ENCODE measurements at regions not wholly inside any gene's neighbourhood (a gene's known extent, or its start where the extent isn't known, plus 50 kb on each side); places are given as distances from the start of the nearest gene placed in this dataset.

DNA sequence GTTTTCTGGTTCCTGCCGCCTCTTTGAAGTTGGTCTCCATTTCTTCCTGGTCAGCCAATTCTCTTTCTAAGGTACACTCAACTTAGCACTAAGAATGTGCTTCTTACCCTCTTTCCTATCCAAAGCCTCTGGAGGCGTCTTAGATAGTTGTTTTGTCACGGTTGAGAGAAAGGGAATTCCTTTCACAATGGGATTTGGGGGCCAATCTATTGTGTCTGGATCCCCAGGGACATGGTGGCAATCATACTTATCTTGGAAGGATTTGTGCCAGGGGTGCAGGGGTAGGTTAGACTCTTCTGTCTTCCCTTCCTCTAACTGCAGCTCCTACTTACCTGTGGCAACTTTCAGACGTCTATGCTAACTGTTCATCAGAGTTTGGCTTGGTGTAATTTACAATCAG lies 287.1 kb downstream of the SOX2 start:
- in situ Hi-C loops (cut with HindIII; ENCODE audit: low pct_unique_long_range_greater_than_20kb, low sequenced_read_pairs), result no loop called here
- CTCF ChIA-PET, result no interaction called here
- no peak for ATAC-seq
- no peak overlapping the region for H3K27ac ChIP-seq (ENCODE audit: low read length)
- TF ChIP-seq TCF7L2 (IDR thresholded peaks at IDR 0.05; ENCODE audit: low read depth, low read length) (no peak), POLR2AphosphoS5 (IDR thresholded peaks at IDR 0.05; ENCODE audit: low read depth, low read length) (no peak), SIN3A (IDR thresholded peaks at IDR 0.05; ENCODE audit: borderline replicate concordance, insufficient read depth, low read depth, low read length) (no peak)
- TF ChIP-seq, protein P1, sequence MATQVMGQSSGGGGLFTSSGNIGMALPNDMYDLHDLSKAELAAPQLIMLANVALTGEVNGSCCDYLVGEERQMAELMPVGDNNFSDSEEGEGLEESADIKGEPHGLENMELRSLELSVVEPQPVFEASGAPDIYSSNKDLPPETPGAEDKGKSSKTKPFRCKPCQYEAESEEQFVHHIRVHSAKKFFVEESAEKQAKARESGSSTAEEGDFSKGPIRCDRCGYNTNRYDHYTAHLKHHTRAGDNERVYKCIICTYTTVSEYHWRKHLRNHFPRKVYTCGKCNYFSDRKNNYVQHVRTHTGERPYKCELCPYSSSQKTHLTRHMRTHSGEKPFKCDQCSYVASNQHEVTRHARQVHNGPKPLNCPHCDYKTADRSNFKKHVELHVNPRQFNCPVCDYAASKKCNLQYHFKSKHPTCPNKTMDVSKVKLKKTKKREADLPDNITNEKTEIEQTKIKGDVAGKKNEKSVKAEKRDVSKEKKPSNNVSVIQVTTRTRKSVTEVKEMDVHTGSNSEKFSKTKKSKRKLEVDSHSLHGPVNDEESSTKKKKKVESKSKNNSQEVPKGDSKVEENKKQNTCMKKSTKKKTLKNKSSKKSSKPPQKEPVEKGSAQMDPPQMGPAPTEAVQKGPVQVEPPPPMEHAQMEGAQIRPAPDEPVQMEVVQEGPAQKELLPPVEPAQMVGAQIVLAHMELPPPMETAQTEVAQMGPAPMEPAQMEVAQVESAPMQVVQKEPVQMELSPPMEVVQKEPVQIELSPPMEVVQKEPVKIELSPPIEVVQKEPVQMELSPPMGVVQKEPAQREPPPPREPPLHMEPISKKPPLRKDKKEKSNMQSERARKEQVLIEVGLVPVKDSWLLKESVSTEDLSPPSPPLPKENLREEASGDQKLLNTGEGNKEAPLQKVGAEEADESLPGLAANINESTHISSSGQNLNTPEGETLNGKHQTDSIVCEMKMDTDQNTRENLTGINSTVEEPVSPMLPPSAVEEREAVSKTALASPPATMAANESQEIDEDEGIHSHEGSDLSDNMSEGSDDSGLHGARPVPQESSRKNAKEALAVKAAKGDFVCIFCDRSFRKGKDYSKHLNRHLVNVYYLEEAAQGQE (IDR thresholded peaks at IDR 0.05; ENCODE audit: insufficient read depth in 1 of 2, low read depth in 2 of 2, low read length in 1 of 2), result no peak
- TF ChIP-seq, protein P2, sequence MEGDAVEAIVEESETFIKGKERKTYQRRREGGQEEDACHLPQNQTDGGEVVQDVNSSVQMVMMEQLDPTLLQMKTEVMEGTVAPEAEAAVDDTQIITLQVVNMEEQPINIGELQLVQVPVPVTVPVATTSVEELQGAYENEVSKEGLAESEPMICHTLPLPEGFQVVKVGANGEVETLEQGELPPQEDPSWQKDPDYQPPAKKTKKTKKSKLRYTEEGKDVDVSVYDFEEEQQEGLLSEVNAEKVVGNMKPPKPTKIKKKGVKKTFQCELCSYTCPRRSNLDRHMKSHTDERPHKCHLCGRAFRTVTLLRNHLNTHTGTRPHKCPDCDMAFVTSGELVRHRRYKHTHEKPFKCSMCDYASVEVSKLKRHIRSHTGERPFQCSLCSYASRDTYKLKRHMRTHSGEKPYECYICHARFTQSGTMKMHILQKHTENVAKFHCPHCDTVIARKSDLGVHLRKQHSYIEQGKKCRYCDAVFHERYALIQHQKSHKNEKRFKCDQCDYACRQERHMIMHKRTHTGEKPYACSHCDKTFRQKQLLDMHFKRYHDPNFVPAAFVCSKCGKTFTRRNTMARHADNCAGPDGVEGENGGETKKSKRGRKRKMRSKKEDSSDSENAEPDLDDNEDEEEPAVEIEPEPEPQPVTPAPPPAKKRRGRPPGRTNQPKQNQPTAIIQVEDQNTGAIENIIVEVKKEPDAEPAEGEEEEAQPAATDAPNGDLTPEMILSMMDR (IDR thresholded peaks at IDR 0.05), result no peak
- no peaks in the 10 kb centered on the region for H3K4me1 ChIP-seq (ENCODE audit: control insufficient read depth, insufficient read depth, low read length)
- H3K9me3 ChIP-seq (ENCODE audit: control insufficient read depth, insufficient read depth, low read depth, low read length), result no peaks in the 10 kb centered on the region
- intact Hi-C loops (cut with micrococcal nuclease; ENCODE audit: unreplicated experiment), result no loop called here
- H3K36me3 ChIP-seq (ENCODE audit: control insufficient read depth, insufficient read depth, low read length), result no peaks in the 10 kb centered on the region
- DNase-seq (ENCODE audit: low read depth, low spot score), result no peak
- BruUV-seq (replicated peaks), result no TSS peak
- H3K4me3 ChIP-seq (ENCODE audit: low read depth in 2 of 2, low read length in 2 of 2), result no peak overlapping the region
- H3K27me3 ChIP-seq (ENCODE audit: control insufficient read depth, insufficient read depth, low read length), result no peaks in the 10 kb centered on the region
- POLR2A ChIA-PET, result no interaction called here

DNA sequence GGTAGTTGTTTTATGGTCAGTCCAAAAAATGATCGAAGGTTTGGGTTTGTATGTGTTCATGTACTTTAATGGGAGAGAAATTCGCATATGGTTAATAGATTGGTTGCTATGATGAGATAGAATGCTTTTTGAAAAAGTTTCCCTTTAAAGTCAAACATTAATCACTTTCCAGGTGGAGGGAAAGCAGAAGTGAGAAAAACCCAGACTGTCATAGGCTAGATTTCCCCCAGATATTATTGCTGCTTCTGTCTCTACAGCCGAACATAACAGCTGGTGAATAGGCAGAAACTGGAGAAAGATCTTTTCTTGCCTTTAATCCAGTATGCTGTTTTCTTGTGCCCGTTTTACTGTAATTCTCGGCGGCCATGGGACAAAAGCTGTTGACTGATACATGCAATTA lies 287.6 kb downstream of the SOX2 start:
- ATAC-seq, result no peak
- no TSS peak for BruUV-seq (replicated peaks)
- Histone ChIP-seq H3K27me3 (ENCODE audit: control insufficient read depth, insufficient read depth, low read length) (no peaks in the 10 kb centered on the region), H3K4me3 (ENCODE audit: low read depth in 2 of 2, low read length in 2 of 2) (no peak overlapping the region), H3K36me3 (ENCODE audit: control insufficient read depth, insufficient read depth, low read length) (no peaks in the 10 kb centered on the region), H3K9me3 (ENCODE audit: control insufficient read depth, insufficient read depth, low read depth, low read length) (no peaks in the 10 kb centered on the region), H3K27ac (ENCODE audit: low read length) (no peak overlapping the region), H3K4me1 (ENCODE audit: control insufficient read depth, insufficient read depth, low read length) (no peaks in the 10 kb centered on the region)
- no peak for DNase-seq (ENCODE audit: low read depth, low spot score)
- CTCF ChIA-PET, result no interaction called here
- intact Hi-C loops (cut with micrococcal nuclease; ENCODE audit: unreplicated experiment), result no loop called here
- POLR2A ChIA-PET, result no interaction called here
- in situ Hi-C loops (cut with HindIII; ENCODE audit: low pct_unique_long_range_greater_than_20kb, low sequenced_read_pairs), result no loop called here
- TF ChIP-seq SIN3A (IDR thresholded peaks at IDR 0.05; ENCODE audit: borderline replicate concordance, insufficient read depth, low read depth, low read length), result no peak
- no peak for TF ChIP-seq POLR2AphosphoS5 (IDR thresholded peaks at IDR 0.05; ENCODE audit: low read depth, low read length)
- TF ChIP-seq, protein P2 (IDR thresholded peaks at IDR 0.05), result no peak
- TF ChIP-seq TCF7L2 (IDR thresholded peaks at IDR 0.05; ENCODE audit: low read depth, low read length), result no peak
- TF ChIP-seq, protein P1 (IDR thresholded peaks at IDR 0.05; ENCODE audit: insufficient read depth in 1 of 2, low read depth in 2 of 2, low read length in 1 of 2), result no peak

All from Panc1 (cell line).